Small intestine (tissue), 7 donors: ENCODE measurements at regions not wholly inside any gene's neighbourhood (a gene's known extent, or its start where the extent isn't known, plus 50 kb on each side); places are given as distances from the start of the nearest gene placed in this dataset.

Source experiments
- DNase-seq, 2 donors: peaks; one replicate each; pipeline versions ENCODE4 v3.0.0 to v3.0.0-alpha.2; 2013
- FAIRE-seq: peaks from 2 replicates; lab custom pipeline; 2012; peaks lifted over from hg19 to GRCh38; lab: Jason Lieb, UNC
- H3K27ac ChIP-seq, 3 donors: one replicate each; pipeline ENCODE4 v1.5.1; 2013; ENCODE audit warnings: low read length in 2 of 3, mild to moderate bottlenecking in 2 of 3, control low read depth in 1 of 3, inconsistent platforms in 1 of 3, low read depth in 1 of 3, moderate library complexity in 1 of 3
- H3K27me3 ChIP-seq, 3 donors: one replicate each; pipeline ENCODE4 v1.6.1; 2013; ENCODE audit warnings: low read length in 3 of 3, inconsistent platforms in 1 of 3; ENCODE audit not compliant: control insufficient read depth in 3 of 3, insufficient read depth in 3 of 3
- H3K36me3 ChIP-seq, 3 donors: one replicate each; pipeline ENCODE4 v1.6.1; 2013; ENCODE audit warnings: low read length in 3 of 3, inconsistent platforms in 1 of 3, low read depth in 1 of 3, mild to moderate bottlenecking in 1 of 3, moderate library complexity in 1 of 3; ENCODE audit not compliant: control insufficient read depth in 3 of 3, insufficient read depth in 2 of 3
- H3K4me1 ChIP-seq, 3 donors: one replicate each; pipeline ENCODE4 v1.6.1; 2013; ENCODE audit warnings: low read length in 2 of 3, inconsistent platforms in 1 of 3, low read depth in 1 of 3, mild to moderate bottlenecking in 1 of 3, moderate library complexity in 1 of 3; ENCODE audit not compliant: control insufficient read depth in 3 of 3, insufficient read depth in 2 of 3
- H3K4me3 ChIP-seq, 3 donors: one replicate each; pipeline ENCODE4 v1.5.1; 2013; ENCODE audit warnings: low read length in 3 of 3, control low read depth in 1 of 3, inconsistent platforms in 1 of 3, low read depth in 1 of 3, mild to moderate bottlenecking in 1 of 3, moderate library complexity in 1 of 3
- H3K9me3 ChIP-seq, 2 donors: one replicate each; pipeline ENCODE4 v1.6.1; 2013; ENCODE audit warnings: low read depth in 1 of 2, low read length in 1 of 2; ENCODE audit not compliant: control insufficient read depth in 2 of 2, insufficient read depth in 1 of 2
- WGBS, 3 donors: extraction: QIAGEN DNeasy Blood & Tissue Kit; methylation state at CpG; one replicate each; pipeline ENCODE4 v1.1.7; 2013; 5-methylcytosine and 5-hydroxymethylcytosine counted together
- donor health status: healthy with polysubstance abuse.
- donor health status: control.
- donor health status: control.
- donor health status: Bipolar disorder and iron deficiency.
- donor health status: healthy.

DNA sequence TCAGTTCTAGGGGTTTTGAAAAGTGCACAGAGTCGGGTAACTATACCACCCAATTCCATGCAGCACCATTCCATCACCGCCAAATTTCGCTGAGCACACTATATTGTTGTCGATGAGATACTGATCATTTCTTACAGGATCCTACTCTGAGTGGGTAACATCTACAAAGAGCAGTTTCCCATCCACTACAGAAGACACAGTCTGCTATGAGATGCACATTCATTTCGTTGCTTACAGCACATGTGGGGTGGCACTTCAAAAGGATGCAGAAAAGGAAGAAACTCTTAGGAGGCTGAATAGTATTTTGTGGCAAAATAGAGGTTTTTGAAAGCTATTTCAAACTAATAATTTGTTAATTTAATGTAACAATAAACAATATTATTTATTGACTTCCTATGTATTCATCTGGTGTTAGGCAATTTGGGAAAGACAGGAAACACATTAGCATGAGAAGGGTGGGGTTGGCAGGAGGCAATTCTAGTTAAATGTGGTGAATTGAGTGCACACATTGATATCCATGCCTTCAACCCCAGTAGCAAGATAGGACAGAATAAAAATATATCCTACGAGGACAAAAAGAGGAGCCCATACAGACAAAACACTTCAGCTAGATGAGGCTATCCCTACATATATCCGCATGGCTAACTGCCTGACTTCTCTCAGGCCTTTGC is 186.8 kb upstream of the PARP11 start:
- 86 to 93% (median 91%) methylated on average over 7 of the region's 7 CpGs for WGBS, 3 donors
- no peaks in the 10 kb centered on the region for H3K9me3 ChIP-seq
- no peak overlapping the region for H3K27ac ChIP-seq
- H3K4me3 ChIP-seq, result no peak overlapping the region
- no peak for FAIRE-seq
- no peak for DNase-seq
- H3K27me3 ChIP-seq, result no peaks in the 10 kb centered on the region
- H3K4me1 ChIP-seq, result peaks cover 0 to 3% (median 0%) of the 10 kb centered on the region in 3 donors
- no peaks in the 10 kb centered on the region for H3K36me3 ChIP-seq

DNA sequence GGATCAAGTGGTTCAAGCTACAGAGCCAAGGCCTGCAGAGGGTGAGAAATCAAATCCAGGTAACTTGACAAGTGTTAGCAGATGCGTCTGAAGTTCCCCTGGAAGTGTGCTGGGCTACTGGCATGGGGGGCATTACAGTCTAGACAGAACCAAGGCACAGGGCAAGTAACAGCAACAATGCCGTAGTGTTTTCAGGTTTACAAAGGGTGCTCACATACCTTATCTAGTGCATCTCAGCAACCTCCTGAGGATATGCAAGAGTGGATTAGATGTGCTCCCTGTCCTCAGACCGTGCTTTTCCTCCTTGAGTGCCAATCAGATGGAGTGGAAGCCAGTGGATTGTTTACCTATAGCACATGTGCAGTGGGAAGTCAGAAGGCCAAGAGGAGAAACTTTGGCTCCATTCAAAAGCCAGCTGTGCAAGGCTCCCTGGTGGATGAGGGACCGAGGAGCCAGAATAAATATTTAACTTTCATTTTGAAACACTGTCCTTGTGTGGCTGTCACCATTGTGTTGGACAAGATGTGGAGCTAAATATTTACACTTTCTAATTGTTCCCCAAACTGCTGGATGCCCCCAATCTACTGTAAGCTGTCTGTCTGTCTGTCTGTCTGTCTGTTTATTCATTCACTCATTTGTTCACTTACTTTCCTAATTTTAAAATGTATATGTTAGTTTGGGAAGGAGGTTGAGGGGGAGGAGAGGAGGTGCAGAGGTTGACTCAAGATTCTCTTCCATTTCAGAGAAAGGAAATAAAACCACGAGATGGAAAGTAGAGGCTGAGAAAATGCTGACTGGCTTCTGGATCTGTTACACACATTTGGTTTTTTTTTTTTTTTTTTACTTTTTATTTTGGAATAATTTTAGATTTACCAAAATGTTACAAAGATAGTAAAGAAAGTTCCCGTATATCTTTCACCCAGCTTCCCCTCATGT is 184.0 kb upstream of the PARP11 start:
- WGBS, 3 donors, result 55 to 58% (median 56%) methylated on average over 6 of the region's 6 CpGs

DNA sequence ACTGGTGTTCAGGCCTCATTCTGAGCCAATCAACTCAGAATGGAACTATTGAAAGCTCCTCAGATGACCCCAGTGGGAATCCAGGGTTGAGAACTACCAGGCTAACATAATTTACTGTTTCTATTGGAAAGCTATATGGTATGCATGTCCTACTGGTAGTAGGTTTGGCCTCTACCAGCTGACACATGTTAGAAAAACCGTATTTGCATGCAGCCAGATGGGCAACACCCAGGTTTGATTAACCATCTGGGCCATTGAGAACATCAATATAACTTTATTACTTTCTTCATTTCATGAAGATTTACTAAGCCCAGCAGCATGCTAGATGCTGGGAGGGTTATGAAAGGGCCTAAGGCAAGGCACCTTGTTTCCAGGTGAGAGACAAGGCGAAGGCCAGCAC is 181.4 kb upstream of the PARP11 start:
- H3K27ac ChIP-seq, result no peak overlapping the region
- no peaks in the 10 kb centered on the region for H3K36me3 ChIP-seq
- DNase-seq (peak in 1 of 2 donors; percentile 41), FAIRE-seq (no peak)
- no peaks in the 10 kb centered on the region for H3K9me3 ChIP-seq
- WGBS, 3 donors, result 64 to 81% (median 72%) methylated on average over 2 of the region's 2 CpGs
- H3K27me3 ChIP-seq, result no peaks in the 10 kb centered on the region
- H3K4me1 ChIP-seq, result peaks cover 0 to 3% (median 0%) of the 10 kb centered on the region in 3 donors
- H3K4me3 ChIP-seq, result no peak overlapping the region

More for the DNA sequence above, 184.0 kb upstream of the PARP11 start:
- no peak overlapping the region for H3K4me3 ChIP-seq
- DNase-seq, result no peak
- FAIRE-seq, result no peak
- H3K4me1 ChIP-seq, result peaks cover 0 to 3% (median 0%) of the 10 kb centered on the region in 3 donors
- no peaks in the 10 kb centered on the region for H3K9me3 ChIP-seq
- no peaks in the 10 kb centered on the region for H3K36me3 ChIP-seq
- H3K27me3 ChIP-seq, result no peaks in the 10 kb centered on the region
- no peak overlapping the region for H3K27ac ChIP-seq

DNA sequence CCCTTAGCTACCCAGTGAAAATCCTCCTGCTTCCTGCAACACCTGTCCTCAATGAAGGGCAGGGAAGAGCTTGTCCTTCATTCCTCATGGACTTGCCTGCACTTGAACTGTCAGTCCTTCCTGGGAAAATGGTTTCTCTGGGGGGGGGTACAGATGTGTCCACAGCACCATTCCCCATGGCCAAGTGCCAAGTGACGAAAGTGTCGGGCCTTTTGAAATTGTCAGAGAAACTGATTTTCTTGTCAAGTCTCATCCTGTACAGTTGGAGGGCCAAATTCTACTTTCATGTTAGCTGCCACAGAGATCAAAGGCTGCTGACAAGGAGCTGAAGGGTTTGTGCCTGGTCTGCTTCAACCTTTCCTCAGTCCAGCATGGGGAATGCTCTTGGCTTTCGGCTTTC is 179.5 kb upstream of the PARP11 start:
- no peak for FAIRE-seq
- H3K4me1 ChIP-seq, result peaks cover 0 to 3% (median 0%) of the 10 kb centered on the region in 3 donors
- no peaks in the 10 kb centered on the region for H3K36me3 ChIP-seq
- H3K27me3 ChIP-seq, result no peaks in the 10 kb centered on the region
- no peak overlapping the region for H3K27ac ChIP-seq
- DNase-seq, result no peak
- H3K4me3 ChIP-seq, result no peak overlapping the region
- no peaks in the 10 kb centered on the region for H3K9me3 ChIP-seq
- WGBS, 3 donors, result 83 to 87% (median 87%) methylated on average over 3 of the region's 3 CpGs

DNA sequence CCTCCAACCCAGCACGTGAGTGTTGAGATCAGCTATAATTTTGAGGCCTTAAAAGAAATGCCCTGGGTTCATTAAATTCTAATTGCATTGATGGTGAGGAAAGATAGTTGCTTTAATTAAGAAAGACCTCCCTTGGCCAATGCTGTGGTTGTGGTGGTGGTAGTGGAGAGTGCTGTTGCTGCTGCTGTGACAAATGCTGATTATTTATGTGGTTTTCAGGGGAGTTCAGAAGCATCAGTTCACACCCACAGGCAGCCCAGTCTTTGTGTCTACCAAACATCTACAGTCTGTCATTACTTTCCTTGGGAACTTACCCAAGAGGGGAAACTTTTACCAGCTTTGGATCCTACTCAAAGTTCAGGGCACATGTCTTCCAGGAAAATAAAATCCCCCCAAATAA is 178.4 kb upstream of the PARP11 start:
- H3K27ac ChIP-seq, result no peak overlapping the region
- no peaks in the 10 kb centered on the region for H3K27me3 ChIP-seq
- H3K4me3 ChIP-seq, result no peak overlapping the region
- H3K4me1 ChIP-seq, result no peaks in the 10 kb centered on the region
- FAIRE-seq (no peak), DNase-seq (no peak)
- no peaks in the 10 kb centered on the region for H3K36me3 ChIP-seq
- H3K9me3 ChIP-seq, result no peaks in the 10 kb centered on the region
- 69 to 79% (median 75%) methylated on average over 1 of the region's 1 CpG for WGBS, 3 donors

DNA sequence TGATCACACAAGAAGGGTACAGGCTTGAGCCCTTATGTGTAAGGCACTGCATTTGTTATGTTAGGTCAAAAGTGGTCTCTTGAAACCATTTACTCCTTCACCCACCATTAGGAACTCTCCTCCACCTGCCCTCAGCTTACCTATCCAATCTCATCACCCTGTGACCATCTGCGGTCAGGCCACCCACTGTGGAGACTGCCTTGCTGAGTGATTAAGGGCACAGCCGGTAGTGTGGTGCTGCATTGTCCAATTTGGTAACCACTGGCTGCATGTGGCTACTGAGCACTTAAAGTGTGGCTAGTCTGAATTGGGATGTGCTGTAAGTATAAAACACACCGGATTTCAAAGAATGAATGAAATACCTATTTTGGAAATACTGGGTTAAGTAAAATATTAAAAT is 177.1 kb upstream of the PARP11 start:
- WGBS, 3 donors, result 93 to 99% (median 95%) methylated on average over 3 of the region's 3 CpGs
- no peak for FAIRE-seq

DNA sequence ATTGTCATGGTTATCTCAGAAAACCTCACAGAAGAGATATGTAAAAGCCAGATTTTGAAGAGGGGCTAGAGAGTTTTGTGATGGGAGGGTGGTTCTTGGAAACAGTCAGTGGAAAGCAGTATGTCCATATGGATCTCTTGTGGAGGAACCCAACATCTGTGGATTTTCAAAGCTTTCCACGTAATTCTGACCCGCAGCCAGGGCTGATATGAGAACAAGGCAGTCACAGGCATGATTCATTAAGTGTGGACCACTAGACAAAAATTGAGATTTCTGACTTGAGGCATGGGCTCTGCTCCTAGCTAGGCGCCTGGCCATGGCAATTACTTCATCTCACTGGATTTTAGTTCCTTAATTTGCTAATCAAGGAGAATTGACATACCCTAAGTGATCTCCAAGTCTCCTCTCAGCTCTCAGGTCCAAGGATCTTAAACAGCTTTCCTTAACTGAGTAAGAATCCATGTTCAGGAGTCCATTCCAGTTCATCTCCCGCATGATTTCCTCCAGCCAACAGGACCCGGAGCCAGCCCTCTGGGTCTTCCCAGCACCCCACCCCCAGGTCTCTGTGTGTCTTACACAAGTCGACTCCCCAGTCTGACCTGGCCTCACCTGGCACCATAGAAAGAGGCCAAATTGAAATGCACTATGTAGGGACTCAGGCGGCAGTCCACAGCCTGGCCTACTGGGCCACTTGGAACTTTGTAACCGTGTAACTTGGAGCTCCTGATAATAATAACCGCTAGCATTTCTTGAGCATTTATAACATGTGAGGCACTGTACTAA is 176.3 kb upstream of the PARP11 start:
- WGBS, 3 donors, result 80 to 94% (median 90%) methylated on average over 9 of the region's 9 CpGs
- FAIRE-seq (no peak), DNase-seq (no peak)
- Histone ChIP-seq H3K9me3 (no peaks in the 10 kb centered on the region), H3K36me3 (no peaks in the 10 kb centered on the region), H3K4me1 (peaks cover 0 to 4% (median 0%) of the 10 kb centered on the region in 3 donors), H3K4me3 (no peak overlapping the region), H3K27me3 (no peaks in the 10 kb centered on the region), H3K27ac (no peak overlapping the region)

More for the DNA sequence above, 177.1 kb upstream of the PARP11 start:
- H3K27ac ChIP-seq, result no peak overlapping the region
- H3K4me3 ChIP-seq, result no peak overlapping the region
- no peaks in the 10 kb centered on the region for H3K27me3 ChIP-seq
- peaks cover 0 to 4% (median 0%) of the 10 kb centered on the region in 3 donors for H3K4me1 ChIP-seq
- H3K9me3 ChIP-seq, result no peaks in the 10 kb centered on the region
- DNase-seq, result no peak
- H3K36me3 ChIP-seq, result no peaks in the 10 kb centered on the region

DNA sequence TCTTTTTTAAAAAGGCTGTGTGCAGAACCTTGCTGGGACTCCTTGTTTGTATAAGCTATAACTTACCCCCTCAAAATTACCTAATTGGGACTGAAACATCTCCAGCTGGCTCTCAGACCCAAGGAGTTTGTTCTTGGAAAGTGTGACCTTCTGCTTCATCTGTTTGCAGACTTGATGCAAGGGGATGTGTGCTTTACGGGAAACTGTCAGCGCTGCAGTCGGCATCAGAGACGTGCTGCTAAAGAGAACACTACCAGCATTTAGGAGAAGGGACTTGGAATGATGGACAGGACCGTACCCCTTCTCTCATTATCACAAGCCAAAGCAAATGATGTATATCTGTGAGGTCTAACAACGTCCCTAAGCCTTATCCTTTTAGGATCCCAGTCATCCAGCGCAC is 174.2 kb upstream of the PARP11 start:
- FAIRE-seq (no peak), DNase-seq (no peak)
- Histone ChIP-seq H3K9me3 (no peaks in the 10 kb centered on the region), H3K27me3 (no peaks in the 10 kb centered on the region), H3K27ac (no peak overlapping the region), H3K4me1 (peaks cover 0 to 4% (median 0%) of the 10 kb centered on the region in 3 donors), H3K36me3 (no peaks in the 10 kb centered on the region), H3K4me3 (no peak overlapping the region)
- 89 to 92% (median 92%) methylated on average over 7 of the region's 7 CpGs for WGBS, 3 donors
